ENCODE measurements at regions not wholly inside any gene's neighbourhood (a gene's known extent, or its start where the extent isn't known, plus 50 kb on each side); places are given as distances from the start of the nearest gene placed in this dataset.
"Not testable (repeated sequence)": the region's sequence is repeated elsewhere in the genome, so short reads cannot be mapped to it uniquely, and the experiment has no call there.

- no peak for DNase-seq (ENCODE audit: low read depth in 4 of 4, low spot score in 3 of 4)
Measured at GRCh38 chr7:12927635-12928434, 240.4 kb downstream of the ARL4A start.

DNA sequence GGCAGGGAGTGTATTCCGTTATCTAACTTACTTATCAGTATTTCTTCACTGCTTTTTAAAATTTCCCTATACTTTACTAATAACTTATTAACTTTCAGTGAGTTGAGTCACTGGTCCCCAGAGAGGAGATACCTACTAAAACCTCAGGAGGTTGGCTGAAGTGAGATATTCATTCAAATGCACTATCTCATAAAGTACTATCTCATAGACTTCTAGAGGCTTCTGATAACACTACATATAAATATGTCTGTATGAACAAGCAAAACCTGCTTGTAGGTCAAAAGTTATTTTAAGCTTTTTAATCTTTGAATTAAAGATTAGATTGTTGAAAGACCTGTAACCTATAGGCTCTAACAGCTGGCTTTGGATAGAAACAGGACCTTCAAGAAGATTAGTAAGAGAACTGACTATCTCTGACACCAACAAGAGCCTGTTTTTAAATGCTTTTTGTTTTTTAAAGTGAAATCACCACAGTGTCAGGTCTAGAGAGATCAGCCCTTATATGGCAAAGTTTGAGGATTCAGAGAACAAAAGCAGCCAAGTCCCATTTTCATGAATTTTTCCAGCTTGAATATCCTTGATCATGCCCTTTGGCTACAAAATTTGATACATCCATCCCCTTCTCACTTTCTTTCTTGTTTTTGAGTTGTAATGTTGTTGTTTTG lies 242.2 kb downstream of the ARL4A start:
- no peak for DNase-seq (ENCODE audit: low read depth in 4 of 4, low spot score in 3 of 4)

- no peak for DNase-seq (ENCODE audit: low read depth in 4 of 4, low spot score in 3 of 4)
Measured at GRCh38 chr7:12930534-12930933, 243.1 kb downstream of the ARL4A start.

DNA sequence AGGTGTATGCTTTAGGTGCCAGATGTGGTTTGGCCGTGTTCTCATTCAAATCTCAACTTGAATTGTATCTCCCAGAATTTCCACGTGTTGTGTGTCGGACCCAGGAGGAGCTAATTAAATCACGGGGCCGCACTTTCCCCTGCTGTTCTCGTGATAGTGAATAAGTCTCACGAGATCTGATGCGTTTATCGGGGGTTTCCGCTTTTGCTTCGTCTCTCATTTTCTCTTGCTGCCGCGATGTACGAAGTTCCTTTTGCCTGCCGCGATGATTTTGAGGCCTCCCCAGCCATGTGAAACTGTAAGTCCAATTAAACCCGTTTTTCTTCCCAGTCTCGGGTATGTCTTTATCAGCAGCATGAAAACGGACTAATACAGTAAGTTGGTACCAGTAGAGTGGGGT lies 244.0 kb downstream of the ARL4A start:
- DNase-seq (ENCODE audit: low read depth in 4 of 4, low spot score in 3 of 4): not testable (repeated sequence)

GRCh38 chr7:12939694-12940093 lies 252.3 kb downstream of the ARL4A start:
- no peak for DNase-seq (ENCODE audit: low read depth in 4 of 4, low spot score in 3 of 4)

DNA sequence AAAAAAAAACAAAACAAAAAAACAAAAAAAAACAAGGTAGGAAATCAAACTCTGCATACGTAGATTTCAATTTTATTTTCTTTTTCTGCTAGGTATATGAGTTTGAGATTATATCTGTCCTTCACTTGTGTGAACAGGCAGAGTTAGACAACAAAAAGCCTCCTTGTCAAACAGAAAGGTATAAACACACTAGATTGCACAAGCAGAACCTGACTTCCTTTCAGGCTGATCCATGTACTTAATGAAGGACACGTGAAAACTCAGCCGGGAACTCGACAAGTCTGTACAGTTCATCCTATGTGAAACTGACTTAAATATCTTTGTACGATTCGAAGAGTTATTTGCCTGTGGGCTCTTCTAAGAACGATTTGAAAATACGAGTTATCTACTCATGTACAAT lies 254.1 kb downstream of the ARL4A start:
- no peak for DNase-seq (ENCODE audit: low read depth in 4 of 4, low spot score in 3 of 4)

- DNase-seq (ENCODE audit: low read depth in 4 of 4, low spot score in 3 of 4): peak in 1 of 4 donors; percentile 27
Measured at GRCh38 chr7:12942609-12943008, 255.2 kb downstream of the ARL4A start.

GRCh38 chr7:12943781-12944180 lies 256.3 kb downstream of the ARL4A start:
- DNase-seq (ENCODE audit: low read depth in 4 of 4, low spot score in 3 of 4): no peak

DNA sequence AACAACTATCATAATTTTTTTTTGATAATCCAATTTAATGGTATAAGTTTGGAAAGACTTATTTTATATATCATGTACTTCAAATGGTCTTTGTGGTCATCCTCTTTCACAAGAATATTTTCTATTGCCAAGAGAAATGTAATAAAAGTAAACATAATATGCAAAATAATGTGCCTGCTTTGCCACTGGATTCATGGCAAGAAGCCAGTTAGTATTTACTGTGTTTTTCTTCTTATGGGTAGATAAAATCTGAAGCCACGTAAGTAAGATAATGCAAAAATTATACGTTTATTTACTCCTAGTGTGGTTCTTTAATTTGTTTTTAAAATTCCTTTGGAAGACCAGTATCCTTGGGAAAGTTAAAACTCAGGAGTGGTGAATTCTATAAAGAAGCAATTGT lies 258.5 kb downstream of the ARL4A start:
- no peak for DNase-seq (ENCODE audit: low read depth in 4 of 4, low spot score in 3 of 4)

DNA sequence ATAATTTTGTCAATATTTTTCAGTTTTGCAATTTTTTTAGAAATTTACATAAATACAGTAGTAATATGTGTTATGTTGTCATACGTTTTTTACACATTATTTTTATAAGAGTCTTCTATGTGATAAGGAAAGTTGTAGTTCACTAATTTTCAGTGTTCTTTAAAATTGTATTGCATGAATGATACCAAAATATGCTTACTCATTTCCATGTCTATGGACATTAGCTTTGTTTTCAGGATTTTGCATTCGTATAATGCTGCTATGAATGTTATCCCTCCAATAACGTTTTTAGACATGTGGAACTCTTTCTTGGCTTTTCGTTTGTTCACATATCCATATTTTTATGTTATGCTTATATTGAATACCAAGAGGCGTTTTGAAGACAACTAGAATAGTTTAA lies 260.0 kb downstream of the ARL4A start:
- no peak for DNase-seq (ENCODE audit: low read depth in 4 of 4, low spot score in 3 of 4)

- no peak for DNase-seq (ENCODE audit: low read depth in 4 of 4, low spot score in 3 of 4)
Measured at GRCh38 chr7:12949060-12949931, 261.9 kb downstream of the ARL4A start.

GRCh38 chr7:12951397-12951801 lies 264.0 kb downstream of the ARL4A start:
- DNase-seq (ENCODE audit: low read depth in 4 of 4, low spot score in 3 of 4): no peak

DNA sequence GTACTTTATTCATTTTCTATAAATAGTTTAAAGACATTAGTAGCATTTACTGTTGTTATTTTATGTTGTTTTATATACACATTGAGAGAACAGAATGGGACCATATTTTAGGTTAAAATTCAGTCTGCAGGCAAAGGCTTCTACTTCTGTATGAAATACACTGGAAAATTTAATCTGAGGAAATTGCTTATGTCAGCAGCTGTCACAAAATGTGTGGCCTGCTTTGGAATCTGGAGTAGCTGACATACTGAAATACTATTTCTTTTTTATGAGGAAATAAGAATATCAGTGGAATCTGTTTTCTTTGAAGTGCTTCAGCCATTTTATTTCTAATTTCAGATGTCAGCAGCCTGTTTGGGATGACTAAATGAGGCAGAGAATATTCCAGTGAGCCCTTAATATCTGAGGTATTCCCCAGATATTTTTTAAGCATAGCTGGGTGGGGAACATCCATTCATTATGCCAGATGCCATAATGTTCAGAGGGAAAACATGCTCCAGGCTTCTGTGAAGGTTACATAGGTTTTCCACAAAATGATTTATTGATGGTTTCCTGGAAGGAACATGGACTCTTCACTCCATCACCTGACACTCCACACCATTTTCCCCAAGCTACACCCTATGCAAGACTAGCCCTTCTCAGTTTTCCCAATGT lies 267.1 kb downstream of the ARL4A start:
- no peak for DNase-seq (ENCODE audit: low read depth in 4 of 4, low spot score in 3 of 4)

GRCh38 chr7:12957487-12957886 lies 270.1 kb downstream of the ARL4A start:
- DNase-seq (ENCODE audit: low read depth in 4 of 4, low spot score in 3 of 4): no peak

- no peak for DNase-seq (ENCODE audit: low read depth in 4 of 4, low spot score in 3 of 4)
Measured at GRCh38 chr7:12961910-12962480, 274.6 kb downstream of the ARL4A start.

DNA sequence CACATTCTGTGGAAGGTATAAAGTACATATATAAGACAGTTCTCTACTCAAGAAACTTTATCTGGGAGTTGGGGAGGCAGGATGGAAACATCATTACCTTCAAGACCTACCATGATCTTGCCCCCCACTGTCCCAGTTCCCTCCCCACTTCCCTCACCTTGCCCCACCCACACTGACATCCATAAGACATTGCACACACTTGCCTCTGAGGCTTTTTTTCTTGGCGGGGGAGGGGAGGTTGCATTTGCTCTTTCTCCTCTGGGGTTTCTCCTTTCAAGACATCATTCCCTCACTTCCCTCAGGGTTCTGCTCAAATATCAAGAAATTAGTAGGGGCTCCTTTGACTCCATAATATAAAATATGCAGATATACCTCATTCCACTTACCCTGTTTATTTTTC lies 276.0 kb downstream of the ARL4A start:
- no peak for DNase-seq (ENCODE audit: low read depth in 4 of 4, low spot score in 3 of 4)

DNA sequence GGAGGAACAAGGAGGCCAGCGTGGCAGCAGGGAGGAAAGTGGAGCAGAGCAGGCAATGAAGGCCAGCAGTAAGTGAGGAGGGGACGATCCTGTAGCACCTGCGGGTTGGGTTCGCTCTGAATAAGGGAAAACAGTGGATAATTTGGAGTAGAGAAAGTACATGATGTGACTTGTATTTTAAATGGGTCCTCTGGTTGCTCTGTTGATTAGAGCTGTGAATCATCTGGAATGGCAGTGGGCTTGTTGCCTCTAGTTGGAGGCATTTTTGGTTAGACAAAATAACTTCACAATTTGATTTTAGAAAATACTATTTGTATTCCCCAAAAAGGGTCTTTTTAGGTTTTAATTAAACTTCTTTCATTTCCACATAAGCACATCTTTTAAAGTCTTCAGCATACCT lies 277.4 kb downstream of the ARL4A start:
- no peak for DNase-seq (ENCODE audit: low read depth in 4 of 4, low spot score in 3 of 4)

DNA sequence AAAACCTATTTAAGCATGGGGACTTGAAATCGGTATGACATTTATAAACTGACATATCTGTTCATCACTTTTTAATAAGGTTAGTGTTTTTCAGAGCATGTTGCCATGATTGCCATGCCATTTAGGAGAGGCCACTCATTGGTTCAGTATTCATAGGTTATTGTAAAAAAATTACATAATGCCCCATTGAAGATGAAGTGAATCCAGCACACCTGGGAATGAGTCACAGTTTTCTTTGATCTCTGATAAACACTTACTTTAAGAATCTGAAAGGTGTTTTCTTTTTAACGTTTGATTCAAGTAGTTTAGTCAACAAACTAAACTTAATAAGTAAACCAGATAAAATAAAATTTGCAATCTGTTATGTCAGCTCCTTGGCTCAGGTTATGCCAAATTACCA lies 278.3 kb downstream of the ARL4A start:
- no peak for DNase-seq (ENCODE audit: low read depth in 4 of 4, low spot score in 3 of 4)

DNA sequence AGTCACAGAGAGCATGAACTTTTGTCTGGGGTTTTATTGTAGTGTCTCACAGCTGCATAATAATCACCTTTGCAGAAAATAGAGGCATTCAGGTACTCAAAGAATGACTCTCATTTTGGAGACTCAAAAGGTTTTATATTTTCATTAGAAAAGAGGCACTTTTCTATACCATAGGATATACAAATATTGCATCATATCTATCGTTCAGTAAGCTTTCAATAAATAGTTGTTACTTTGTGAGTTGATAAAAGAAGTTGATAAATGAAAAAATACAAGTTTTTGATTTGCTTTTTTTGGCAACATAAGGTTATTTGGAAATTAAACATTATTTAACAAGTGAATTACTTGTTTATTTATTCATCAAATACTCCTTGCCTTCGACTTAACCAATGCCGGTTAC lies 279.9 kb downstream of the ARL4A start:
- DNase-seq (ENCODE audit: low read depth in 4 of 4, low spot score in 3 of 4): no peak

DNA sequence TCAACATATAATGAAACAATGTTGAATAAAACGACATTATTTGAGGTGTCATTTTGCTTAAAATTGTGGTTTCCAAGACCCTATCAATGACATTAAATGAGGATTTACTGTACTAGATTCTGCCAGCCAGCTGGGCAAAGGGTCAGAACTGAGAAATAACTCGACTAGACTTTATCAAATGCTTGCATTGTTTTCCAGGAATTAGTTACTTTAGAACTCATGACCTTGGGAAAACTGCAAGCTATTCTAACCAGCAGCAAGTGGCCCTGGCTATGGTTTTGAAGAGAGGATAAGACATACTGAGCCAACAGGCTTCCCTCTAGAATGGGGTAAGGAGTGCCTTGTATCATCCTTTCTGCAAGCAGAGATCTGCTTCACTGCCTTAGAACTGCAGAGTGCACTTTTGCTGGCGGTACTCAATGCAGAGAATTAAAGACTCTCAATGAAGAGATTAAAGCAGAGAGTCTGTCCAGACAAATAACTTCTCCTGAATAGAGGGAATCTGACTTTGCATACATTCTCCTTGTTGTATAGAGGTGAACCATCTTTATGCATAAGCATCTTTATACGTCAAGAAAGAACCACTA lies 281.5 kb downstream of the ARL4A start:
- no peak for DNase-seq (ENCODE audit: low read depth in 4 of 4, low spot score in 3 of 4)
